Duodenal mucosa (tissue), 2 donors: ENCODE measurements at regions not wholly inside any gene's neighbourhood (a gene's known extent, or its start where the extent isn't known, plus 50 kb on each side); places are given as distances from the start of the nearest gene placed in this dataset.

Source experiments
- H3K27ac ChIP-seq: one replicate; pipeline ENCODE4 v1.7.0; 2013; ENCODE audit warnings: low read depth, low read length
- H3K27me3 ChIP-seq, 2 donors: one replicate each; pipeline ENCODE4 v1.7.0; 2013; ENCODE audit warnings: low read length in 2 of 2, control low read depth in 1 of 2; ENCODE audit not compliant: insufficient read depth in 2 of 2, control insufficient read depth in 1 of 2
- H3K36me3 ChIP-seq, 2 donors: one replicate each; pipeline ENCODE4 v1.7.0; 2013; ENCODE audit warnings: low read length in 2 of 2, control low read depth in 1 of 2; ENCODE audit not compliant: insufficient read depth in 2 of 2, control insufficient read depth in 1 of 2
- H3K4me1 ChIP-seq, 2 donors: one replicate each; pipeline ENCODE4 v1.7.0; 2013; ENCODE audit warnings: low read length in 2 of 2, control low read depth in 1 of 2; ENCODE audit not compliant: insufficient read depth in 2 of 2, control insufficient read depth in 1 of 2
- H3K4me3 ChIP-seq, 2 donors: one replicate each; pipeline ENCODE4 v1.7.0; 2013; ENCODE audit warnings: low read length in 2 of 2, low read depth in 1 of 2
- H3K9ac ChIP-seq, 2 donors: one replicate each; pipeline ENCODE4 v1.7.0; 2013; ENCODE audit warnings: low read length in 2 of 2, low read depth in 1 of 2
- H3K9me3 ChIP-seq, 2 donors: one replicate each; pipeline ENCODE4 v1.7.0; 2013; ENCODE audit warnings: low read length in 2 of 2, control low read depth in 1 of 2; ENCODE audit not compliant: control insufficient read depth in 1 of 2

DNA sequence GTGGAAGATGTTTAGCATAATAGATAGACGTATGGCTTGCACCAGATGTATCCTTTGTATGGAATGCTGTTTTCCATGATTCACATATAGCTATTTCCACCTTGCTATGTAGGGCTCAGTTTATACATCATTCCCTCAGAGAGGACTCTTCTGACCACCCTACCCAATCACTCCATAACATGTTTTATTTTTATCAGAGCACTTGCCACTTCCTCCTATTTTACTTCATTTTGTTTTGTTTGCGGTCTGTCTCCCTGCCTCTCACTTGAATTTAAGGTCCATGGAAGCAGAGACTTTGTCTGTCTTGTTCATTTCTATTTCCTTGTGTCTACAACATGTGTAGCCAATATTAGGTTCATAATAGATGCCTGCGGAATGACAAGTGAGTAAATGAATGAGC lies 266.9 kb upstream of the CITED2 start:
- Histone ChIP-seq H3K4me3 (no peak overlapping the region), H3K36me3 (no peaks in the 10 kb centered on the region), H3K9me3 (no peaks in the 10 kb centered on the region), H3K9ac (no peak overlapping the region), H3K27me3 (no peaks in the 10 kb centered on the region), H3K27ac (no peak overlapping the region), H3K4me1 (peaks cover 0 to 7% of the 10 kb centered on the region in 2 donors)

DNA sequence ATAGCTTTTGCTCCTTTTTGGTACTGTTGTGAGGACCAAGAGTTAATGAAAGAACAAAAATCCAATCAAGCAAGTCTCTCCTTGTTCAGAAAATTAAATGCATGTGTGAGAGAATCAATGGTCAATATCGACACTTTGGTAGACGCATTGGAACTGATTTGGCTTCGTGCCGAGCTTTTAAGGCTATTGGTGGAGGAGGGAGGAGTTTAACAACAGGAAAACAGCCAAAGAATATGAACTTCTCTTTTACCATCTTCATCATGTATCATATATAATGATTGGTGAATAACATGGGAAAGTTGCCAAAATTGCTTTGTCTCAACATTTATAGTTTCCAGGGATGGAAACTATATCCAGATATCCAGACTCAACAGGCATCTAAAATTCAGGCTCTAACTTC lies 266.5 kb upstream of the CITED2 start:
- peaks cover 0 to 7% of the 10 kb centered on the region in 2 donors for H3K4me1 ChIP-seq
- no peak overlapping the region for H3K27ac ChIP-seq
- H3K9me3 ChIP-seq: no peaks in the 10 kb centered on the region
- H3K36me3 ChIP-seq: no peaks in the 10 kb centered on the region
- H3K27me3 ChIP-seq: no peaks in the 10 kb centered on the region
- H3K4me3 ChIP-seq: no peak overlapping the region
- H3K9ac ChIP-seq: no peak overlapping the region

DNA sequence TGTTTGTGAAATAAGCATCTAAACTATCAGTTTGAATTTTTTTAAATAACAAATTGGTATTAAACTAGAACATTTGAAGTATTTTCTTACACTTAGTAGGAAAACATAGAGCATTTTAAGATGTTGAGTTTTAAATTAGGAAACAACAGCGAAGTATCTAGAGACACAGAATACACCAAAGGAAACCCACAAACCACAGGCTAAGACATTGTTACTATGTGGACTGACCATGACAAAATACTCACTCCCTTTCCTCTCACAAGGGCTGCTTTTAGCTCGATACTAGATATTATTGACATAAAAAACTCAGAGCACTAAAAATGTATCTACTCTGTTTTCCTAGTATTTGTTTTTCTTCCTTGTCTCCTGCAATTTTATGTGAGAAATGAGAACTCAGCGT lies 266.0 kb upstream of the CITED2 start:
- H3K27ac ChIP-seq: no peak overlapping the region
- H3K4me1 ChIP-seq: peaks cover 0 to 7% of the 10 kb centered on the region in 2 donors
- no peaks in the 10 kb centered on the region for H3K36me3 ChIP-seq
- H3K9me3 ChIP-seq: no peaks in the 10 kb centered on the region
- H3K27me3 ChIP-seq: no peaks in the 10 kb centered on the region
- H3K9ac ChIP-seq: no peak overlapping the region
- no peak overlapping the region for H3K4me3 ChIP-seq

DNA sequence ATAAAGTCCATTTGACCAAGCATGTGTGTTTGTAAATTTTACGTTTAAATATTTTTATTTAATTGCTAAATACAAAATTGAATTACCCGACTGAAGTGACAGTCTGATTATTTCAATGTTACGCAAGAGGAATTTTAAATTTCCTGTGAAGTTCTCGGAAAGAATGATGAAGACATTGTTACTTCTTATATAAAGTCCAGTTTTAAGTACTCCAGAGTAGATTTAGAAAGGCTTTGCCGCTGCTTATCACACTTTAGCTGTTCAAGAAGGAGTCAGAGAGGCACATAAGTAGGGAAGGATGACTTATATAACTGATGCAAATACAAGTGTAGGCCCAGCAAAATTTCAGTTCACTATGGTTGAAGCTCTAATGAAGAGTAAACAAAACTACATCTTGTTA lies 265.1 kb upstream of the CITED2 start:
- no peaks in the 10 kb centered on the region for H3K36me3 ChIP-seq
- no peak overlapping the region for H3K9ac ChIP-seq
- no peaks in the 10 kb centered on the region for H3K9me3 ChIP-seq
- no peak overlapping the region for H3K27ac ChIP-seq
- no peak overlapping the region for H3K4me3 ChIP-seq
- no peaks in the 10 kb centered on the region for H3K27me3 ChIP-seq
- peaks cover 0 to 7% of the 10 kb centered on the region in 2 donors for H3K4me1 ChIP-seq

DNA sequence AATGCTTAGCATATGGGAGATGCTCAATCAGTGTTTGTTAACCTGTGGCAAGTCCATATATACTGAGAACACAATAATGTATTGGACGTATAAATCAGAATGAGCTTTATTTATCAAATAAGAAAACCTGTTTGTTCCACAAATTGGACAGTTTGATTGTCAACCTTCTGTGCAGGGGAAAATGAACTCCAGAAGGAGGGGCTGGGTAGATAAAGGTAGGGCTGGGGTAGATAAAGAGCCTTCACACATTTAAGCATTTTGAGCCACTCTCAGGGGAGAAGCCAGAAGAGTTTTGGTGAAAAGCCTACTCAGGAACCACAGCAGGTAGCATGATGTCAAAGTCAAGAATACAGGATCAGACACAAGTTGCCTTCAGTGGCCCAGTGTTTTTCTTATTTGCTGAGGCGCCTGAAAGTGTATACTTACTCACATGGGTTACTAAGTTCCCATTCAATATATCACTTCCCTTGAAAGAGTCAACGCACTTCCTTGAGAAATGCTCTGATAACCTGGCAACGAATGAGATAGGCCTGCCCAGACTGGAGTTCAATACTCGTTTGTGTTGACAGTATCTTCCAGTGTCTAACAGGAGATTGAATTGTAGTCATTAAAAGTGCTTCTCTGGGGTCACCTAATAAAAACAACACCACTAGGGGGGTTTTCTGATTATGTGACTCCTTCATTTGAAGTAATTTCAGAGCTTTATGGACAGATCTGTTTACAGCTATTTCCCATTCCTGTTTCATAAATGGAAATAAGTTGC lies 263.9 kb upstream of the CITED2 start:
- Histone ChIP-seq H3K36me3 (no peaks in the 10 kb centered on the region), H3K9me3 (no peaks in the 10 kb centered on the region), H3K27me3 (no peaks in the 10 kb centered on the region), H3K9ac (no peak overlapping the region), H3K27ac (no peak overlapping the region), H3K4me1 (no peaks in the 10 kb centered on the region), H3K4me3 (no peak overlapping the region)

DNA sequence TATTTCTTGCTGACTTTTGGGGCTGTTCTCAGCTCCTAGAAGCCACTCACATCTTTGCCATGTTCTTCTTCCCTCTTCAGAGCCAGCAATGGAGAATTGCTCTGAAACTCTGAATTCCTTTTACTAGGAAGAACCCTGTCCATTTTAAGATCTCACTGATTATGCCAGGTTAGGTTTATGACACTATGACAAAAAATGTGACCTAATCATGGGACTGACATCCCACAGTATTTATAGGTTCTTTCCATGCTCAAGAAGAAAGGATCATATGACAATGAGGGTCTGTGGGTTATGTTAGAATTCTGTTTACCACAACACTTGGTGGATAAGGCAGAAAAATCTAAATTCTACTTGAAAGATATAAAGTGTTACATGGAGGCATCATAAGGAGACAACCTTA lies 263.3 kb upstream of the CITED2 start:
- Histone ChIP-seq H3K9ac (no peak overlapping the region), H3K9me3 (no peaks in the 10 kb centered on the region), H3K4me1 (no peaks in the 10 kb centered on the region), H3K4me3 (no peak overlapping the region), H3K27ac (no peak overlapping the region), H3K36me3 (no peaks in the 10 kb centered on the region), H3K27me3 (no peaks in the 10 kb centered on the region)

DNA sequence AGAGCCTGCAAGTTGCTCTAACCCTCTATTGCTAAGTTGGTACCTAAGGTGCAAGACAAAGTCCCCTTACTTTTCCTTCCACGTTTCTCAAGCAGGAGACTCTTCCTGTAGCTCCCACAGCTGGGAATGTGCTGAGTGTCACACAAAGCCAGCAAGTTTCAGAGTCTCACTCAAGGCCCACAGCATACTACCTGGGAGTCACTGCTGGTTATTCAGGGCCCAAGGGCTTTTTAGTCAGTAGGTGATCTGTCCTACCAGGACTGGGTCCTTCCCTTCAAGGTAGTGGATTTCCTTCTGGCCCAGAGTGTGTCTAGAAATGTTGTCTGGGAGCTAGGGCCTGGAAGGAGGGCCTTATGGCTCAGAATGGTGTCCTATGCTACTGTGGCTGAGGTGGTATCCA lies 261.9 kb upstream of the CITED2 start:
- Histone ChIP-seq H3K4me3 (no peak overlapping the region), H3K9me3 (no peaks in the 10 kb centered on the region), H3K4me1 (no peaks in the 10 kb centered on the region), H3K9ac (no peak overlapping the region), H3K27me3 (no peaks in the 10 kb centered on the region), H3K36me3 (no peaks in the 10 kb centered on the region), H3K27ac (no peak overlapping the region)

DNA sequence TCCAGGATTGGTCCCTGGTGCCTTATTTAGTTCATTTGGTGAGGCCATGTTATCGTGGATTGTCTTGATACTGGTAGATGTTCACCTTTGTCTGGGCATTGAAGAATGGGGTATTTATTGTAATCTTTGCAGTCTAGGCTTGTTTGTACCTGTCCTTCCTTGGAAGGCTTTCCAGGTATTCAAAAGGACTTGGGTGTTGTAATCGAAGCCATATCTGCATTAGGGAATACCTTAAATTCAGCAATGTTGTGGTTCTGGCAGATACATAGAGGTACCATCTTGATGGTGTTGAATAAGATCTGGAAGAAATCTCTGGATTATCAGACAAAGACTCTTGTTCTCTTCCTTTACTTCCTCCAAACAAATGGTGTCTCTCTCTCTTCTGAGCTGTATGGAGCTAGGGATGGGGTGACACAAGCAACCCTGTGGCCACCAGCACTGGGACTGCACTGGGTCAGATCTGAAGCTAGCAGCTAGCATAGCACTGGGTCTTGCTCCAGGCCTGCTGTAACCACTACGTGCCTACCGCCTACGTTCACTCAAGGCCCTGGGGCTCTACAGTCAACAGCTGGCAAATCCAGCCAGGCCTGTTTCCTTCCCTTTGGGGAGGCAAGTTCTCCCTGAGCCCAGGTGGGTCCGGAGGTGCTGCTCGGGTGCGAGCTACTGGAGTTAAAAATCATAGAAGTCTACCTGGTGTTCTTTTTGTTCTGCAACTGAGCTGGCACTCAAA lies 261.1 kb upstream of the CITED2 start:
- H3K9me3 ChIP-seq: no peaks in the 10 kb centered on the region
- no peak overlapping the region for H3K4me3 ChIP-seq
- H3K4me1 ChIP-seq: no peaks in the 10 kb centered on the region
- no peaks in the 10 kb centered on the region for H3K27me3 ChIP-seq
- H3K36me3 ChIP-seq: no peaks in the 10 kb centered on the region
- H3K27ac ChIP-seq: no peak overlapping the region
- H3K9ac ChIP-seq: no peak overlapping the region

DNA sequence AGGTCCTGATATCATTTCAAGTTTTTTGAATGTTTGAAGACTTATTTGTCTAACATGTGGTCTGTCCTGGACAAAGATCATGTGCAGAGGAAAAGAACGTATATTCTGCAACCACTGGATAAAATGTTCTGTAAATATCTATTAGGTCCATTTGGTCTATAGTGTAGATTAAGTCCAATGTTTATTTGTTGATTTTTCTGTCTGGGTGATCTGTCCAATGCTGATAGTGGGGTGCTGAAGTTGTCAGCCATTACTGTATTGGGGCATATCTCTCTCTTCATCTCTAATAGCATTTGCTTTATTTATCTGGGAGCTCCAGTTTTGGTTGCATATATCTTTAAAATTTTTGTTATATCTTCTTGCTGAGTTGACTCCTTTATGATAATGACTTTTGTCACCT lies 258.4 kb upstream of the CITED2 start:
- Histone ChIP-seq H3K27ac (no peak overlapping the region), H3K4me1 (no peaks in the 10 kb centered on the region)

DNA sequence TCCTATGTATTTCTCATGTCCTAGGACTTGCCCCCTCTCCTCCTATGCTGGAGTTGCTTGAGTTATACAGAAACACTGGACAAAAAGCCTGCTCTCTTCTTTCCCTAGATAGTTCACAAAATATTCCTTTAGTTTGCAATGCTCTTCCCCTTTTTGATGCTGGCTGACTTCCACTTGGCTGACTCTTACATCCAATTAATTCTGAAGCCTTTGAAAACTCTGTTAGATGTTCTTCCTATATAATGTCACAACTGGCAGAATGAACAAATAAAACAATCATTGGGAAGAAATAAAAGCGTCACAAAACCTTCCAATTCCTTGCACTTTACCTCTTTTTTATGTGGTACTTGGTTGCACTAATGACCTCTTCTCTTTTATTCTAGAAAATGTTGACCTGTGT lies 253.8 kb upstream of the CITED2 start:
- H3K27ac ChIP-seq: no peak overlapping the region
- no peaks in the 10 kb centered on the region for H3K27me3 ChIP-seq
- no peak overlapping the region for H3K9ac ChIP-seq
- no peaks in the 10 kb centered on the region for H3K9me3 ChIP-seq
- H3K4me3 ChIP-seq: no peak overlapping the region
- no peaks in the 10 kb centered on the region for H3K36me3 ChIP-seq
- H3K4me1 ChIP-seq: peaks cover 0 to 3% of the 10 kb centered on the region in 2 donors

More for the DNA sequence above, 258.4 kb upstream of the CITED2 start:
- H3K27me3 ChIP-seq: no peaks in the 10 kb centered on the region
- no peaks in the 10 kb centered on the region for H3K36me3 ChIP-seq
- H3K9me3 ChIP-seq: no peaks in the 10 kb centered on the region
- H3K4me3 ChIP-seq: no peak overlapping the region
- no peak overlapping the region for H3K9ac ChIP-seq
